Activated CD4-positive, CD25-positive, alpha-beta regulatory T cell treated with anti-CD3 and anti-CD28 coated beads, Interleukin-2, amount 50 U/mL, for 16 hours (primary cell): ENCODE measurements at regions not wholly inside any gene's neighbourhood (a gene's known extent, or its start where the extent isn't known, plus 50 kb on each side); places are given as distances from the start of the nearest gene placed in this dataset.
"Not testable (repeated sequence)": the region's sequence is repeated elsewhere in the genome, so short reads cannot be mapped to it uniquely, and the experiment has no call there.

Experiments used
- DNase-seq: peaks from one replicate; pipeline ENCODE4 v3.0.0-alpha.2; 2020; ENCODE audit warnings: low read depth, low spot score

DNA sequence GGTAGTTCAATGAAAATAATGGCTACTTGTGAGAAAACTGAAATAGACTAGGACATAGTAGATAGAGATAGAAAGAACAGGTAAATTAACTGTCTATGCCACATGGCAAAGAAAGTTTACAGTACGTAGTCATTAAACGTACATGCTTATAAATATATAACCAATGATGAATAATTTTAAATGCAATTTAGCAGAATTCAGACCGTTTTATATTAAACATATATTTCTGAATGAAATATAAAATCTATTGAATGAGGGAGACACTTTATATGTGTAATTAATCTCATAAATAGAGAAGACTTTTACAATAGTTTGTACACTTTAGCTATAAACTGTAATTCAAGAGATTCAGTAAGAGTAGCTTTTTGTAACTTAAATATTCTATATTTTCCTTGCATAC, 124.4 kb upstream of the VPREB1 start:
- DNase-seq = no peak

GRCh38 chr22:22118987-22119386, 125.6 kb upstream of the VPREB1 start:
- no peak for DNase-seq

DNA sequence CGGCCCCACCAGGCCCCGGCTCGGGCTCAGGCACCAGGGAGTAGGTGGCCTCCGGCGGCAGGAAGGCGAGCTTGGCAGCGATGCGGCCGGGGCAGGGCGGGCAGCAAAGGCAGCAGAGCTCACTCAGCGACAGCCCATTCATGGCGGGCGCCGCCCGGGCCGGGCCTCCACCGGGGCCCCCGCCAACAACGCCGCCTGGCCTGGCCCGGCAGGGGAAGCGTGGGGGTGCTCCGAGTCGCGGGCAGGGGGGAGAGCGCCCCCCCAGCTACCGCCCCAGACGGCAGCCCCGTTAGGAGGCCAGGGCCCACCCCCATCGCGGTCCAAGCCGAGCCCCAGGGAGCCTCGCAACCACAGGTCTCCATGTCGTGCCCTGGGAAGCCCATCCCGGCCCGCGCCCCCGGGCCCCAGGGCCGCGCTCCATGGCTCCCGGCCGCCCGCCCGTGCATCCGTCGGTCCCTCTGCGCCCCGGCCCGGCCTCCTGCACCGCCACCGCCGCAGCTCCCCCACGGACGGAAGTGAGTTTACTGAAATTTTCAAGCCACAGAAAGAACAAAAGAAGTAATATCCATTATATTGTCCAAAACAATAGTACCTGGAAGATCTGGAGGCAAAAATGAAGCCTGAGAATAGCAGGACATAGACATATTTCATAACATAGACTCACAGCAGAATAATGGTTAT, 126.6 kb upstream of the VPREB1 start:
- not testable (repeated sequence) for DNase-seq

- DNase-seq = not testable (repeated sequence)
Observed at GRCh38 chr22:22116997-22117770, 127.4 kb upstream of the VPREB1 start.

- DNase-seq = no peak
Observed at GRCh38 chr22:22113701-22114100, 130.9 kb upstream of the VPREB1 start.

GRCh38 chr22:22112533-22113294, 130.1 kb upstream of the TOP3B start:
- no peak for DNase-seq

GRCh38 chr22:22111983-22112382, 129.4 kb upstream of the TOP3B start:
- DNase-seq = no peak

DNA sequence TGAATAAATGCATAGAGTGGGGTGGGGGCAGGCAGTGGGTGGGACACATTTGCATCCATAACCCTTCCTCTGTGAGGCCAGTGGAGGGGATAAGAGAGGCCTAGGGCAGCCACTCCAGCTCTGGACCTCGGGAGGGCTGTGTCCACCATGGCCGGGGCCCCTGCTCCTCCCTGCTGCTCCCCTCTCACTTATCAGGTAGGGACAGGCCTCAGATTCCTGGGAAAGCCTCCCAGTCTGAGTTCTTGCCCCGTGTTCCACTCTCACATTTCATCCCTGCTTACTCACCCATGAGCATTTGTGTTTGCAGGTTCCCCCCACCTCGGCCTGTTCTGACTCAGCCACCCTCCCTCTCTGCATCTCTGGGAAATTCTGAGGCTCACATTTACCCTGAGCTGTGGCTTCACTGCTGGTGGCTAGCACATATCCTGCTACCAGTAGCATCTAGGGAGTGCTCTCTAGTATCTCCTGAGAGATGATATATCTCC, 128.7 kb upstream of the TOP3B start:
- no peak for DNase-seq

GRCh38 chr22:22110548-22111266, 128.1 kb upstream of the TOP3B start:
- DNase-seq = no peak

- no peak for DNase-seq
Observed at GRCh38 chr22:22109693-22110466, 127.3 kb upstream of the TOP3B start.

DNA sequence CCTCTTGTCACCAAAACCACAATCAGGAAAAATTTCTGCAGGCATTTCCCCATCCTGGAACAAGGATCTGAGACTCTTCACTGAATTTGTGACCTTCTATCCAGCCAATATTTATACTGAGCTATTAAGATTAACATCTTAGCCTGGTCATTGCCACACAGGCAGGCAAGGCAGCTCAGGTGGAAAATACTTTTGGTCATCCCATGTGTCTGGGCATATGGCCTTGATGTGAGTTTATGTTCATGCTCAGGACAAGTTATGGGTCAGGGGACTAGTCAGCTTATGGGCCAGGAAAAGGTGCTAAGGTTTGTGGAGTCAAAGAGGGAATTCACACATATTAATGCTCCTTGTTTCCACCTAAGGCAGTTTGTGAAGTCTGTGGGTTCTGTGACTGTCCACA, 124.3 kb upstream of the TOP3B start:
- DNase-seq = no peak

GRCh38 chr22:22105364-22105763, 122.8 kb upstream of the TOP3B start:
- DNase-seq = no peak

DNA sequence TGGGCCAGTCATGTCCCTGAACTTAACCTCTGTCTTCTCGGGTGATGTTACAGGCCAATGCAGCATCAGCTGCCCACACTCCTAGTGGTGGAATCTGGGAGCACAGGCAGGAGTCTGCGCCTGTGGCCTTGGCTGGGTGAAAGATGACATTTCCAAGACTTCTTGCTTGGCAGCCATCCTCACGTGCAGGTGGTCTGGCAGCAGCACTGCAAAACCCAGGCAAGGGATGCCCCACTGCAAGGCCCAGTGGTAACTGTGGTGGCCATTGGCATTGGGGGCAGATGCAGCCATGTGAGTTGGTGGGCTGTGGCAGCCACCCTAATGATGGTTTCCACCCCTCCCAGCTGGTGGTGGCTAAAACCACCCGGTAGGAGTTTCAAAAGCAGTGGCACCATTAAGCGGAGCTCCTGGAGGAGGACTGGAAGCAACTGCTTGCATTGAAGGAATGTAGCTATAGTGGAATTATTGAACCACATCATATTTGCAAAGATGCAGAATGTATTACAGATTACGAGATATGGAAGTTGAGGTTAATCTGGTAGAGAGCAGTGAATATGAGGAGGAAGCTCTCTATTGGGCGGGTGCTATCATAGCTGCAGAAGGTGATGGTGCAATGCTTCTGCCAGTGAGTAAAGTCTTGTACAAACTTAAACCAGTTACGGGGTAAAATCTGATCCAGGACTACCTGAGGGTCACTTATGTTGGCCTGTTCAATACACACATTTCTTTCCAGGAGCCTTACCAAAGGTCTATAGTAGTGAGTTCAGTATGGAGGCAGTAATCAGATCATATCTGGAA, 120.7 kb upstream of the TOP3B start:
- no peak for DNase-seq

GRCh38 chr22:22099833-22100812, 117.5 kb upstream of the TOP3B start:
- no peak for DNase-seq

- DNase-seq = no peak
Observed at GRCh38 chr22:22099194-22099486, 116.6 kb upstream of the TOP3B start.

- no peak for DNase-seq
Observed at GRCh38 chr22:22098457-22099193, 116.0 kb upstream of the TOP3B start.

DNA sequence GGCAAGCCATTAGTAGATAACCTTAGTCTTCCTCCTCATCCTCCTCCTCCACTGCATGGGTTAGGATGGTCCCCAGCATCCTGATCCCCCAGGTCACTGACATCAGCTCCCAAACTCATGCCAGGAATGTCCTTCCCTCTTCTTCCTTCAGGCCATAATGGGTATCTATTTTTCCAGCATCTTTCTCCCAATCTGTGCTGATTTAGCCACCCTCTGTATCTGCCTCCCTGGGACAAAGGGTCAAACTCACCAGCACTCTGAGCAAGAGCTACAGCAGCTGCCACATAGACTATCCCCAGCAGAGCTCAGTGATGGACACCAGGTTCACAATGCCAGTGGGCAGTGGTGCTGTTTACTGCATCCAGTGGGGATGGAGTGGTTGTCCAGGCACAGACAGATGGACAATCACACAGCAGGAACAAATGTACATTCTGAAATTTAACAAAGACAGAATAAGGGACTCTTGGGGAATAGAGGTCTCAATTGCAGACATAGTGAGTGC, 115.2 kb upstream of the TOP3B start:
- no peak for DNase-seq

GRCh38 chr22:22094921-22095320, 112.3 kb upstream of the TOP3B start:
- no peak for DNase-seq
